WI38 (cell line): ENCODE measurements at regions not wholly inside any gene's neighbourhood (a gene's known extent, or its start where the extent isn't known, plus 50 kb on each side); places are given as distances from the start of the nearest gene placed in this dataset.

Source experiments
- H3K4me3 ChIP-seq: 2 replicates; pipeline ENCODE4 v1.5.1; 2011; ENCODE audit warnings: low read depth, mild to moderate bottlenecking, control low read depth, low read length
- CTCF ChIP-seq: IDR thresholded peaks from 2 replicates; pipeline ENCODE4 v1.5.1; 2012; ENCODE audit warnings: low read depth, mild to moderate bottlenecking, control low read depth, low read length

DNA sequence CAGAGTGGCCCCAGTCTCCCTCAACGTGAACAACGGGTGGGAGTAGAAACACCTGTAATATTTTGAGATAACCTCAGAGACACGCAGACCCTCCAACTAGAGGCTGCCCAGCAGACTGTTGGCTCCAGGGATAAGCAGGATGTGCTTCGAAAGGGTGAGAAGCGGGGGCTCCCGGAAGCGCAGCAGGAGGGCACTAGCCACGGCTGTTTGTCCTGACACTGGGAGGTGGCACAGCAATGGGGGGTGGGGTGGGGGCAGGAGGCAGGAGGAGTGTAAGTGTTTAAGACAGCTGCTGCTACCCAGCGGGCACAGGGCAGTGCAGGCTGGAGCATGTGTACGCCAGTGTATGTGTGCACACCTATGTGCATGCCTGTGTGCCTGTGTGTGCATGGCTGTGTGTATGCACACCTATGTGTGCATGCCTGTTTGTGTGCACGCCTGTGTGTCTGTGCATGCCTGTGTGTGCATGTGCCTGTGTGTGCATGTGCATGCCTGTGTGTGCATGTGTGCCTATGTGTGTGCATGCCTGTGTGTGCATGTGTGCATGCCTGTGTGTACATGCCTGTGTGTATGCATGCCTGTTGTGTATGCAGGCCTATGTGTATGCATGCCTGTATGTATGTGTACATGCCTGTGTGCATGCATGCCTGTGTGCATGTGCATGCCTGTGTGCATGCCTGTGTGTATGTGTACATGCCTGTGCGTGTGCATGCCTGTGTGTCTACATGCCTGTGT lies 154.7 kb downstream of the SHANK2 start:
- H3K4me3 ChIP-seq = no peak overlapping the region
- TF ChIP-seq CTCF = no peak

- TF ChIP-seq CTCF = no peak
- no peak overlapping the region for H3K4me3 ChIP-seq
These were observed 155.5 kb downstream of the SHANK2 start for GRCh38 chr11:71096751-71097388.

DNA sequence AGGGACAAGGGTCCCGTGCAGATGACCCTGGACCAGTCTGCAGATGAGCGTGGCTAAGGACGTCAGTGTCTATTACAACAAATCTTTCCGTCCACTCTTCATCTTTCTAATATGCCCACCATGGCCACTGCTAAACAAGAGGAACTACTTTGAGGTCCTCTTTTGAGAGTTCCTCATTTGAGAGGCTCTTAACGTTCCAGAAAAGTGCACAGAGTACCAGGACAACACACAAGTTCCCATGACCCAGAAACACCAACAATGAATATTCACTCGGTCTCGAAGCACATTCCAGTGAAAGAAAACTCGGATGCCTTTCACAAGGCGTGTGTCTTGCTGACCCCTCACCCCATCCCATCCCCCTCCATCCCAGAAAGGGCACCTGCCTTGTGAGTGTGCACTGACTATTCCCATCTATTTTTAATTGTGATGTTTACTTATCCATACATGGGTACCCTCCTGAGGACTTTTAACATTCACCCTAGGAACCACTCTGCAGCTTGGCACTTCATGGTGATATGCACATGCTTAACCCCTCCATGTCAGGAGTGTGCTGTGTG lies 157.0 kb downstream of the SHANK2 start:
- H3K4me3 ChIP-seq = no peak overlapping the region
- no peak for TF ChIP-seq CTCF

GRCh38 chr11:71094296-71095077 lies 157.9 kb downstream of the SHANK2 start:
- TF ChIP-seq CTCF = no peak
- no peak overlapping the region for H3K4me3 ChIP-seq

DNA sequence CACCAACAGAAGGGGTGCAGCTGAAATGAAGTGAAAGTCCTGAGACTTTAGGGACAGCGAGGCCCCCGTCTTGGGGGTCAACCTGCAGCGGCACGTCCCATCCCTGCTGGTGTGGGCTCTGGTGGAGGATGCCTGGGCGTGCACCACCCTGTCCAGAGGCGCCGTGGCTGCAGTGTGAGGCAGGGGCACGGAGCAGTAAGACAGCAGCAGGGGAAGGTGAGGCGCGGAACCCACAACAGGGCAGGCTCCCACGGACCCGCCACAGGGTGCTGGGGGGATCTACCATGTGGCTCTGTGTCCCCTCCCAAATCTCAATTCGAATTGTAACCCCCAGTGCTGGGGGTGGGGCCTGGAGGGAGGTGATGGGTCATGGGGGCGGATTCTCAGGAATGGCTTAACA lies 158.6 kb downstream of the SHANK2 start:
- TF ChIP-seq CTCF = no peak
- no peak overlapping the region for H3K4me3 ChIP-seq

DNA sequence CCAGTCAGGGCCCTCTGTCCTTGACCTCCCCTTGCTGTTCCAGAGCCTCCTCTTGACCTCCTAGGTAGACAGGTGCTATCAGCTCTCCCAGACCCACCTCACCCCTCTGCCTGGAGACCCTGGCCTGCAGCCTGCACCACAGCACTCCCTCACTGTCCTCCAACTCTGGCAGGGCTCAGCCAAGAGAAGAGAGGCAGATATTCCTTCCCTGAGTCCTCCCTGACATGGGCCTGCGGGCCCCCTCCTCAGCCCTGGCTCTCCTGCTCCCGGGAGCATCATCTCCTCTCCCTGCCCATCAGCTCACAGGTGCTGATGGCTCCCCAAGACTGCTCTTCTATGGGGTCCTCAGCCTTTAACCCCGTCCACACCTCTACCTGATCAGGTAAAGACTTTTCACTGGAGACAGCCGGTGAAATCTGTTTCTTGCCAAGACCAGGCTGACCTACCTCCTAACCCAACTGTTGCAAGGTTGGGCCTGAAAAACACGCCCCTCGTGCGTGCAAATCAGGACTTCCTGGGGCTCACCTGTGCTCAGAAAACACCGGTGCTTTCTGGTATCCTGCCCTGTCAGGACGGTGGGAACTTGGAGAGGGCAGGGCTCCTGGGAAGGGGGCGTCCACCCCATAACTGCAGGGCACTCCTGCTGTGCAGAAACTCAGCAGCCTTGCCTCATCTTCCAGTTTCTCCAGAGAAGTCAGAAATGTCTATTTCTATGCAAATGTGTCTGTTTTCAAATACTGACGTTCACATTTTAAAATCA lies 160.7 kb downstream of the SHANK2 start:
- TF ChIP-seq CTCF = no peak

More for the DNA sequence above, 160.7 kb downstream of the SHANK2 start:
- H3K4me3 ChIP-seq = no peak overlapping the region
